Upper lobe of left lung (tissue), 4 donors: ENCODE measurements at regions not wholly inside any gene's neighbourhood (a gene's known extent, or its start where the extent isn't known, plus 50 kb on each side); places are given as distances from the start of the nearest gene placed in this dataset.

Source experiments
- POLR2A ChIP-seq, 4 donors: fragments of 450-650 bp; IDR thresholded peaks; one replicate each; pipeline ENCODE4 v1.5.1; 2016 to 2017; ENCODE audit warnings: antibody characterized with exemption in 4 of 4, mild to moderate bottlenecking in 2 of 4
- TF ChIP-seq, protein P1 (sequence below), 6 experiments: fragments of 450-650 bp in 4 of 6; fragments of 200-600 bp in 2 of 6; sonication (generic) in 2 of 6; IDR thresholded peaks; one replicate each; pipeline ENCODE4 v1.5.1; 2016 to 2019; ENCODE audit warnings: antibody characterized with exemption in 6 of 6

- TF ChIP-seq, protein P1, sequence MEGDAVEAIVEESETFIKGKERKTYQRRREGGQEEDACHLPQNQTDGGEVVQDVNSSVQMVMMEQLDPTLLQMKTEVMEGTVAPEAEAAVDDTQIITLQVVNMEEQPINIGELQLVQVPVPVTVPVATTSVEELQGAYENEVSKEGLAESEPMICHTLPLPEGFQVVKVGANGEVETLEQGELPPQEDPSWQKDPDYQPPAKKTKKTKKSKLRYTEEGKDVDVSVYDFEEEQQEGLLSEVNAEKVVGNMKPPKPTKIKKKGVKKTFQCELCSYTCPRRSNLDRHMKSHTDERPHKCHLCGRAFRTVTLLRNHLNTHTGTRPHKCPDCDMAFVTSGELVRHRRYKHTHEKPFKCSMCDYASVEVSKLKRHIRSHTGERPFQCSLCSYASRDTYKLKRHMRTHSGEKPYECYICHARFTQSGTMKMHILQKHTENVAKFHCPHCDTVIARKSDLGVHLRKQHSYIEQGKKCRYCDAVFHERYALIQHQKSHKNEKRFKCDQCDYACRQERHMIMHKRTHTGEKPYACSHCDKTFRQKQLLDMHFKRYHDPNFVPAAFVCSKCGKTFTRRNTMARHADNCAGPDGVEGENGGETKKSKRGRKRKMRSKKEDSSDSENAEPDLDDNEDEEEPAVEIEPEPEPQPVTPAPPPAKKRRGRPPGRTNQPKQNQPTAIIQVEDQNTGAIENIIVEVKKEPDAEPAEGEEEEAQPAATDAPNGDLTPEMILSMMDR (IDR thresholded peaks at IDR 0.05): no peak
- no peak for TF ChIP-seq POLR2A (IDR thresholded peaks at IDR 0.05)
Measured at GRCh38 chr14:97379091-97379531, 581.9 kb downstream of the VRK1 start.
